HUES64 (cell line): ENCODE measurements at regions not wholly inside any gene's neighbourhood (a gene's known extent, or its start where the extent isn't known, plus 50 kb on each side); places are given as distances from the start of the nearest gene placed in this dataset.

Source experiments
- H3K27ac ChIP-seq: 2 replicates; pipeline ENCODE4 v1.7.0; 2013; ENCODE audit warnings: low read depth, low read length, inconsistent platforms
- H3K27me3 ChIP-seq: 2 replicates; pipeline ENCODE4 v1.6.1; 2013; ENCODE audit warnings: mild to moderate bottlenecking, low read length; ENCODE audit not compliant: insufficient read depth
- H3K36me3 ChIP-seq: 2 replicates; pipeline ENCODE4 v1.6.1; 2013; ENCODE audit warnings: mild to moderate bottlenecking, low read length; ENCODE audit not compliant: insufficient read depth
- H3K4me1 ChIP-seq: 2 replicates; pipeline ENCODE4 v1.6.1; 2013; ENCODE audit warnings: mild to moderate bottlenecking, low read length, moderate library complexity; ENCODE audit not compliant: insufficient read depth
- H3K4me3 ChIP-seq: 2 replicates; pipeline ENCODE4 v1.5.1; 2013; ENCODE audit warnings: mild to moderate bottlenecking, low read length, moderate library complexity
- H3K9ac ChIP-seq: 2 replicates; pipeline ENCODE4 v1.6.1; 2013; ENCODE audit warnings: mild to moderate bottlenecking, low read depth, low read length
- H3K9me3 ChIP-seq: 2 replicates; pipeline ENCODE4 v1.6.1; 2013; ENCODE audit warnings: low read depth, low read length; ENCODE audit not compliant: insufficient read depth
- WGBS: fragments of 150-250, 120-280 bp; methylation state at CpG from one replicate; pipeline ENCODE4 v1.1.7; 2013; ENCODE audit warnings: missing lambda C conversion rate; 5-methylcytosine and 5-hydroxymethylcytosine counted together

GRCh38 chr13:63516124-63516523 is 2100.5 kb upstream of the PCDH20 start:
- Histone ChIP-seq H3K9me3 (no peaks in the 10 kb centered on the region), H3K36me3 (no peaks in the 10 kb centered on the region), H3K4me1 (no peaks in the 10 kb centered on the region), H3K4me3 (no peak overlapping the region), H3K9ac (no peak overlapping the region), H3K27me3 (no peaks in the 10 kb centered on the region), H3K27ac (no peak overlapping the region)
- 95% methylated on average over 1 of the region's 1 CpG for WGBS

- H3K9me3 ChIP-seq = no peaks in the 10 kb centered on the region
- 73% methylated on average over 1 of the region's 2 CpGs for WGBS
- no peaks in the 10 kb centered on the region for H3K4me1 ChIP-seq
Observed at GRCh38 chr13:63514886-63515285, 2099.2 kb upstream of the PCDH20 start.

GRCh38 chr13:63512095-63512494 is 2096.4 kb upstream of the PCDH20 start:
- H3K27ac ChIP-seq = no peak overlapping the region
- H3K4me1 ChIP-seq = no peaks in the 10 kb centered on the region
- no peak overlapping the region for H3K4me3 ChIP-seq
- H3K36me3 ChIP-seq = no peaks in the 10 kb centered on the region
- 95% methylated on average over 8 of the region's 8 CpGs for WGBS
- H3K9me3 ChIP-seq = no peaks in the 10 kb centered on the region
- H3K27me3 ChIP-seq = no peaks in the 10 kb centered on the region
- no peak overlapping the region for H3K9ac ChIP-seq

More at GRCh38 chr13:63514886-63515285, 2099.2 kb upstream of the PCDH20 start:
- Histone ChIP-seq H3K9ac (no peak overlapping the region), H3K27me3 (no peaks in the 10 kb centered on the region), H3K4me3 (no peak overlapping the region), H3K27ac (no peak overlapping the region), H3K36me3 (no peaks in the 10 kb centered on the region)

GRCh38 chr13:63501702-63502101 is 2086.1 kb upstream of the PCDH20 start:
- no peaks in the 10 kb centered on the region for H3K27me3 ChIP-seq
- H3K4me1 ChIP-seq = no peaks in the 10 kb centered on the region
- no peak overlapping the region for H3K9ac ChIP-seq
- 88% methylated on average over 1 of the region's 1 CpG for WGBS
- no peak overlapping the region for H3K4me3 ChIP-seq
- H3K9me3 ChIP-seq = no peaks in the 10 kb centered on the region
- no peaks in the 10 kb centered on the region for H3K36me3 ChIP-seq
- H3K27ac ChIP-seq = no peak overlapping the region

GRCh38 chr13:63497601-63498000 is 2082.0 kb upstream of the PCDH20 start:
- Histone ChIP-seq H3K36me3 (no peaks in the 10 kb centered on the region), H3K9me3 (no peaks in the 10 kb centered on the region), H3K4me3 (no peak overlapping the region), H3K27me3 (no peaks in the 10 kb centered on the region), H3K4me1 (no peaks in the 10 kb centered on the region), H3K9ac (no peak overlapping the region), H3K27ac (no peak overlapping the region)

- WGBS = no CpG with 5 or more reads among the region's 2 CpGs
- Histone ChIP-seq H3K4me3 (no peak overlapping the region), H3K9me3 (no peaks in the 10 kb centered on the region), H3K4me1 (no peaks in the 10 kb centered on the region), H3K27me3 (no peaks in the 10 kb centered on the region), H3K36me3 (no peaks in the 10 kb centered on the region), H3K9ac (no peak overlapping the region), H3K27ac (no peak overlapping the region)
Observed at GRCh38 chr13:63492604-63493003, 2077.0 kb upstream of the PCDH20 start.

GRCh38 chr13:63490149-63490548 is 2074.5 kb upstream of the PCDH20 start:
- no peak overlapping the region for H3K9ac ChIP-seq

GRCh38 chr13:63481334-63481733 is 2065.7 kb upstream of the PCDH20 start:
- H3K36me3 ChIP-seq = no peaks in the 10 kb centered on the region
- H3K9ac ChIP-seq = no peak overlapping the region
- no peaks in the 10 kb centered on the region for H3K27me3 ChIP-seq
- H3K4me3 ChIP-seq = no peak overlapping the region
- H3K27ac ChIP-seq = no peak overlapping the region
- no peaks in the 10 kb centered on the region for H3K9me3 ChIP-seq
- H3K4me1 ChIP-seq = no peaks in the 10 kb centered on the region

More at GRCh38 chr13:63490149-63490548, 2074.5 kb upstream of the PCDH20 start:
- no peaks in the 10 kb centered on the region for H3K9me3 ChIP-seq
- no peaks in the 10 kb centered on the region for H3K27me3 ChIP-seq
- H3K4me1 ChIP-seq = no peaks in the 10 kb centered on the region
- no peaks in the 10 kb centered on the region for H3K36me3 ChIP-seq
- H3K27ac ChIP-seq = no peak overlapping the region
- H3K4me3 ChIP-seq = no peak overlapping the region
- WGBS = no CpG with 5 or more reads among the region's 1 CpG

GRCh38 chr13:63472711-63473110 is 2057.1 kb upstream of the PCDH20 start:
- WGBS = 71% methylated on average over 1 of the region's 1 CpG
- H3K9me3 ChIP-seq = no peaks in the 10 kb centered on the region
- H3K36me3 ChIP-seq = no peaks in the 10 kb centered on the region
- no peak overlapping the region for H3K4me3 ChIP-seq
- H3K27me3 ChIP-seq = no peaks in the 10 kb centered on the region
- H3K4me1 ChIP-seq = no peaks in the 10 kb centered on the region
- H3K9ac ChIP-seq = no peak overlapping the region
- H3K27ac ChIP-seq = no peak overlapping the region

- no peaks in the 10 kb centered on the region for H3K9me3 ChIP-seq
- no peak overlapping the region for H3K27ac ChIP-seq
- H3K36me3 ChIP-seq = no peaks in the 10 kb centered on the region
- H3K4me3 ChIP-seq = no peak overlapping the region
- 93% methylated on average over 1 of the region's 1 CpG for WGBS
- H3K9ac ChIP-seq = no peak overlapping the region
- H3K27me3 ChIP-seq = no peaks in the 10 kb centered on the region
- no peaks in the 10 kb centered on the region for H3K4me1 ChIP-seq
Observed at GRCh38 chr13:63463782-63464610, 2048.3 kb upstream of the PCDH20 start.

- Histone ChIP-seq H3K27me3 (no peaks in the 10 kb centered on the region), H3K4me1 (no peaks in the 10 kb centered on the region), H3K36me3 (no peaks in the 10 kb centered on the region), H3K4me3 (no peak overlapping the region), H3K9me3 (no peaks in the 10 kb centered on the region), H3K27ac (no peak overlapping the region), H3K9ac (no peak overlapping the region)
- 57% methylated on average over 2 of the region's 2 CpGs for WGBS
Observed at GRCh38 chr13:63460462-63461090, 2044.9 kb upstream of the PCDH20 start.
